ENCODE measurements at regions not wholly inside any gene's neighbourhood (a gene's known extent, or its start where the extent isn't known, plus 50 kb on each side); places are given as distances from the start of the nearest gene placed in this dataset.

DNA sequence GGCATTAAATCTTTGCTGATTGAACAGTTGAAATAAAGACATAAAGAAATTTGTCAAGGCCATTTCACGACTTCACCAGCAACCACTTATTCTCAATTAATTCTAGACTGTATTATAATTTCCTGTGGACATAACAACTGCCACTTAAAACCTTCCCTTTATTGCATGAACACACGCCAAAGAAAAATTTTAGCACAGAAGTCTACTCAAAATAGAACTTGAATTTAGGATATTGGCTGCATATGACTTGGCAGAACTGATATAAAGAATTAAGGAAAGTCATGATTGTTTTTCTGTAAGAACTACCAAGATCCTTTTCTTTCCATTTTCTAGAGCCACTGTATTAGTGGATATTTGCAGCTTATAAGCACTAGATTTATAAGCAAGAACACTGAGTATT is 226.5 kb upstream of the AKR1E2 start:
- TF ChIP-seq, protein P1, sequence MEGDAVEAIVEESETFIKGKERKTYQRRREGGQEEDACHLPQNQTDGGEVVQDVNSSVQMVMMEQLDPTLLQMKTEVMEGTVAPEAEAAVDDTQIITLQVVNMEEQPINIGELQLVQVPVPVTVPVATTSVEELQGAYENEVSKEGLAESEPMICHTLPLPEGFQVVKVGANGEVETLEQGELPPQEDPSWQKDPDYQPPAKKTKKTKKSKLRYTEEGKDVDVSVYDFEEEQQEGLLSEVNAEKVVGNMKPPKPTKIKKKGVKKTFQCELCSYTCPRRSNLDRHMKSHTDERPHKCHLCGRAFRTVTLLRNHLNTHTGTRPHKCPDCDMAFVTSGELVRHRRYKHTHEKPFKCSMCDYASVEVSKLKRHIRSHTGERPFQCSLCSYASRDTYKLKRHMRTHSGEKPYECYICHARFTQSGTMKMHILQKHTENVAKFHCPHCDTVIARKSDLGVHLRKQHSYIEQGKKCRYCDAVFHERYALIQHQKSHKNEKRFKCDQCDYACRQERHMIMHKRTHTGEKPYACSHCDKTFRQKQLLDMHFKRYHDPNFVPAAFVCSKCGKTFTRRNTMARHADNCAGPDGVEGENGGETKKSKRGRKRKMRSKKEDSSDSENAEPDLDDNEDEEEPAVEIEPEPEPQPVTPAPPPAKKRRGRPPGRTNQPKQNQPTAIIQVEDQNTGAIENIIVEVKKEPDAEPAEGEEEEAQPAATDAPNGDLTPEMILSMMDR (conservative IDR thresholded peaks at IDR 0.05) = no peak
- no peak for TF ChIP-seq EZH2 (IDR thresholded peaks at IDR 0.05; ENCODE audit: low read depth)
